Ovary (tissue), 3 donors: ENCODE measurements at regions not wholly inside any gene's neighbourhood (a gene's known extent, or its start where the extent isn't known, plus 50 kb on each side); places are given as distances from the start of the nearest gene placed in this dataset.

Experiments
- CTCF ChIP-seq, 3 donors: fragments of 450-650 bp in 2 of 3; fragments of 200-600 bp in 1 of 3; IDR thresholded peaks; one replicate each; pipeline versions ENCODE4 v1.5.1 to v1.8.0; 2016 to 2022; ENCODE audit warnings: antibody characterized with exemption in 3 of 3, mild to moderate bottlenecking in 1 of 3
- EP300 ChIP-seq: sonication (generic); formaldehyde crosslinking; IDR thresholded peaks from one replicate; pipeline ENCODE4 v1.6.1; 2017; ENCODE audit warnings: antibody characterized with exemption
- donor health status: DM: no; HTN: no; CAD: no.

GRCh38 chr12:46669720-46670119, 156.1 kb downstream of the SLC38A4 start:
- TF ChIP-seq EP300 (no peak), CTCF (IDR thresholded peaks at IDR 0.05) (no peak)
